ENCODE measurements at regions not wholly inside any gene's neighbourhood (a gene's known extent, or its start where the extent isn't known, plus 50 kb on each side); places are given as distances from the start of the nearest gene placed in this dataset.
"Not testable (repeated sequence)": the region's sequence is repeated elsewhere in the genome, so short reads cannot be mapped to it uniquely, and the experiment has no call there.

DNA sequence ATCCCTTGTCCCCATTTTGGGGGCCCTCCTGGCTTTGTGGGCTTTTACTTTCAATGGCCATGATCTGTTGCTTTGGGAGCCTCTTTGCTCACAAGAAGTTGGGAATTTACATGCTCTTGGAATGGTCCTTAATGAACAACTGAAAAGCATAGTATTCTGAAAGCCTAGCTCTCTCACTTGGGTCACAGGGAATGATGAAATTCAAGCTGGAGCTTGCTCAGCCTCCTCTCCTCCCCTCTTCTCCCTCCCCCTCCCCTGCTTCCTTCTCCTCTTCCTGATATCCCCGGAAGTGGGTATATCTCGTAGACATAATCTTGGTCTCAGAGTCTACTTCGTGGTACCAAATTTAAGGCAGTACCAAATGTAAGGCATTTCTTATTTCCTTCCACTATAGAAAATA, 400.6 kb upstream of the NR3C2 start (continued):
- TF ChIP-seq, protein P1, sequence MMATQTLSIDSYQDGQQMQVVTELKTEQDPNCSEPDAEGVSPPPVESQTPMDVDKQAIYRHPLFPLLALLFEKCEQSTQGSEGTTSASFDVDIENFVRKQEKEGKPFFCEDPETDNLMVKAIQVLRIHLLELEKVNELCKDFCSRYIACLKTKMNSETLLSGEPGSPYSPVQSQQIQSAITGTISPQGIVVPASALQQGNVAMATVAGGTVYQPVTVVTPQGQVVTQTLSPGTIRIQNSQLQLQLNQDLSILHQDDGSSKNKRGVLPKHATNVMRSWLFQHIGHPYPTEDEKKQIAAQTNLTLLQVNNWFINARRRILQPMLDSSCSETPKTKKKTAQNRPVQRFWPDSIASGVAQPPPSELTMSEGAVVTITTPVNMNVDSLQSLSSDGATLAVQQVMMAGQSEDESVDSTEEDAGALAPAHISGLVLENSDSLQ (IDR thresholded peaks at IDR 0.05) = no peak
- TF ChIP-seq EP300 (IDR thresholded peaks at IDR 0.05; ENCODE audit: borderline replicate concordance in 1 of 2, control insufficient read depth in 1 of 2, low read depth in 2 of 2, low read length in 2 of 2) (no peak), MYB (IDR thresholded peaks at IDR 0.05; ENCODE audit: borderline replicate concordance, low read depth, low read length) (no peak)

DNA sequence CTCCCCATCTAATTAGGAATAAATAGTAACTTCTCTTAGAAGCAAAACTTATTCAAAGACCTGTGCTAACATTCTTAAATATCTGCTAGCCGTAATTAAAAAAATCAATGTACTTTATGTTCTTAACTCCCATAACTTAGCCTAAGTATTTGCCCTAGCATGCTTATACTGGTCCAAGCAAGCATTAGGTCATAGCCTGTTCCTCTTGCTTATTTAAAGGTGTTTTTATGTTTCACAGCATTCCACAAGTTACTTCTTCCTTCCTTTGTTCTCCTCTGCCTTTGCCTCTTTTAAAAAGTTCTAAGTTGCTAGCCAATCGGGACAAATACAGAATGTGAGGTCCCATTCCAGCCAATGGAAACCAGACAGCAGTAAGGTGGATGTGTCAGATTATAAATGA, 395.4 kb upstream of the NR3C2 start:
- RAD21 ChIA-PET (ENCODE audit: unreplicated experiment); ATAC-seq; CTCF ChIA-PET; H3K9ac ChIP-seq (ENCODE audit: control insufficient read depth, insufficient read depth, low read length); H4K20me1 ChIP-seq (ENCODE audit: control insufficient read depth, insufficient read depth); H3K36me3 ChIP-seq (ENCODE audit: control insufficient read depth in 2 of 2, insufficient read depth in 2 of 2, low read length in 1 of 2); POLR2A ChIA-PET; BruUV-seq (replicated peaks); in situ Hi-C loops (cut with MboI); H3K4me3 ChIP-seq; FAIRE-seq; intact Hi-C loops (cut with micrococcal nuclease; ENCODE audit: unreplicated experiment); DNase-seq (ENCODE audit: low read depth, low spot score); H3K27ac ChIP-seq (ENCODE audit: control insufficient read depth, insufficient read depth); H3K4me1 ChIP-seq (ENCODE audit: control insufficient read depth, insufficient read depth, low read length); H3K79me2 ChIP-seq (ENCODE audit: control insufficient read depth, insufficient read depth, low read length); SMC1A ChIA-PET (ENCODE audit: uncharacterized antibody, unreplicated experiment); H2AFZ ChIP-seq (ENCODE audit: control insufficient read depth, low read depth, low read length); H3K27me3 ChIP-seq (replicated peaks in 1 of 2; ENCODE audit: control insufficient read depth in 2 of 2, insufficient read depth in 2 of 2, low read length in 1 of 2); H3K9me3 ChIP-seq (replicated peaks; ENCODE audit: control insufficient read depth, insufficient read depth, low read length); H3K4me2 ChIP-seq (ENCODE audit: control insufficient read depth, insufficient read depth): not testable (repeated sequence)
- WGBS (ENCODE audit: insufficient coverage, insufficient replicate concordance, low lambda C conversion rate, missing lambda C conversion rate) = 25% methylated on average over 2 of the region's 2 CpGs

All from GM12878 (cell line).